ENCODE measurements at regions not wholly inside any gene's neighbourhood (a gene's known extent, or its start where the extent isn't known, plus 50 kb on each side); places are given as distances from the start of the nearest gene placed in this dataset.

DNA sequence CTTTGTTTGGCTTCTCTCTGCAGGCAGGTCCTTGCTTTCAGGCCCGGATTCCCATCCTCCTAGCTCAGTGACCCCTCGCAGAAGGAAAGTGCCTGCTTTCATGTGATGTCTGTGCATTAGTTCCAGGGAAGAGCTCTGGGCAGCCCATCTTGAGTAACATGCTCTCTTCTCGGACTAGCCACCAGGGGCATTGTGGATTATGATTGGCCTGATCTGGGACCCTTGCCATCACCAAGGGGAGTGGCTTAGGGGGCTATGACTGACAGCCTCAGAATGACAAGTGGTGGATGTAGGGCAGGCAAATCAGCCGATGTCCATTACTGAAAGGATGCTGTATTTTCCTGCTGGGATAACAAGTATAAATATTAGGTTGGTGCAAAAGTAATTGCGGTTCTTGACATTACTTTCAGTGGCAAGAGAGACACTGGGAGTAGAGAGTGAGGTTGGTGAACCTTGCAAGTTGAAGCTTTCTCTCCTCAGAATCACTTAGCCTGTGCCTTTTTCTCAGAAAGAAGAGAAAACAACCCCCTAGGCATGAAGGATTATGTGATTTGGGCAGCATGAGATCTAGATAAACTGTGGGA lies 71.5 kb upstream of the MPHOSPH6 start:
- TF ChIP-seq, protein P1, sequence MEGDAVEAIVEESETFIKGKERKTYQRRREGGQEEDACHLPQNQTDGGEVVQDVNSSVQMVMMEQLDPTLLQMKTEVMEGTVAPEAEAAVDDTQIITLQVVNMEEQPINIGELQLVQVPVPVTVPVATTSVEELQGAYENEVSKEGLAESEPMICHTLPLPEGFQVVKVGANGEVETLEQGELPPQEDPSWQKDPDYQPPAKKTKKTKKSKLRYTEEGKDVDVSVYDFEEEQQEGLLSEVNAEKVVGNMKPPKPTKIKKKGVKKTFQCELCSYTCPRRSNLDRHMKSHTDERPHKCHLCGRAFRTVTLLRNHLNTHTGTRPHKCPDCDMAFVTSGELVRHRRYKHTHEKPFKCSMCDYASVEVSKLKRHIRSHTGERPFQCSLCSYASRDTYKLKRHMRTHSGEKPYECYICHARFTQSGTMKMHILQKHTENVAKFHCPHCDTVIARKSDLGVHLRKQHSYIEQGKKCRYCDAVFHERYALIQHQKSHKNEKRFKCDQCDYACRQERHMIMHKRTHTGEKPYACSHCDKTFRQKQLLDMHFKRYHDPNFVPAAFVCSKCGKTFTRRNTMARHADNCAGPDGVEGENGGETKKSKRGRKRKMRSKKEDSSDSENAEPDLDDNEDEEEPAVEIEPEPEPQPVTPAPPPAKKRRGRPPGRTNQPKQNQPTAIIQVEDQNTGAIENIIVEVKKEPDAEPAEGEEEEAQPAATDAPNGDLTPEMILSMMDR (IDR thresholded peaks at IDR 0.05): no peak
- TF ChIP-seq POLR2A (IDR thresholded peaks at IDR 0.05): no peak

Measured in sigmoid colon (tissue), 3 donors.